Epithelial cell of prostate (primary cell): ENCODE measurements at regions not wholly inside any gene's neighbourhood (a gene's known extent, or its start where the extent isn't known, plus 50 kb on each side); places are given as distances from the start of the nearest gene placed in this dataset.

Source experiments
- DNase-seq: peaks from one replicate; pipeline ENCODE4 v3.0.0-alpha.2; 2011; ENCODE audit warnings: low read depth, low spot score
- H3K27ac ChIP-seq: fragments of 450-650 bp; 2 replicates; pipeline ENCODE4 v1.5.1; 2017; ENCODE audit warnings: mild to moderate bottlenecking

GRCh38 chr12:77179515-77179914, 114.1 kb upstream of the E2F7 start:
- DNase-seq, result no peak
- H3K27ac ChIP-seq, result no peak overlapping the region

GRCh38 chr12:77167801-77168200, 102.4 kb upstream of the E2F7 start:
- no peak for DNase-seq

DNA sequence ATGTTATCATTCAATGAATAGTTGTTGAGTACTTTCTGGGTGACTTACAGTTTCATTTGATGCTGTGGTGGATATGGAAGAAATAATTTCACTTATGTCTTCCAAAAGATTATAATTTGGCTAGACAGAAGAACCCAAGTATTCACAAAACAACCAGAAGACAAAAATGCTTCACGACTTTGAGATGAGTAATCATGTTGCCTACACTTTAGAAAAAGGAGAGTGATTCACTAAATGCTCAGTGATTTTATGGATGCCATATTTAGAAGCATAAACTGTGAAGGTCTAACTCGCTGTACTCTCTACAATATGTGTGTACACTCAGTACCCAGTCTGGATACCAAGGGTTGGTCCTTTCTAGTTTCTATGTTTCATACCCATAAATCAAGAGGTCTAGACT, 101.3 kb upstream of the E2F7 start:
- H3K27ac ChIP-seq, result no peak overlapping the region
- DNase-seq, result no peak

More at GRCh38 chr12:77167801-77168200, 102.4 kb upstream of the E2F7 start:
- no peak overlapping the region for H3K27ac ChIP-seq

- no peak for DNase-seq
- no peak overlapping the region for H3K27ac ChIP-seq
Observed at GRCh38 chr12:77163074-77164038, 98.0 kb upstream of the E2F7 start.

GRCh38 chr12:77161944-77162343, 96.6 kb upstream of the E2F7 start:
- DNase-seq, result no peak
- H3K27ac ChIP-seq, result no peak overlapping the region

- H3K27ac ChIP-seq, result no peak overlapping the region
- DNase-seq, result no peak
Observed at GRCh38 chr12:77160931-77161330, 95.6 kb upstream of the E2F7 start.

- no peak for DNase-seq
- no peak overlapping the region for H3K27ac ChIP-seq
Observed at GRCh38 chr12:77153706-77154105, 88.3 kb upstream of the E2F7 start.

- no peak for DNase-seq
Observed at GRCh38 chr12:77152623-77153193, 87.3 kb upstream of the E2F7 start.

GRCh38 chr12:77151030-77151429, 85.7 kb upstream of the E2F7 start:
- H3K27ac ChIP-seq, result peak overlapping the region; percentile 74
- DNase-seq, result peak; percentile 26

More at GRCh38 chr12:77152623-77153193, 87.3 kb upstream of the E2F7 start:
- H3K27ac ChIP-seq, result no peak overlapping the region

GRCh38 chr12:77133566-77133965, 68.2 kb upstream of the E2F7 start:
- DNase-seq, result no peak
- H3K27ac ChIP-seq, result no peak overlapping the region

DNA sequence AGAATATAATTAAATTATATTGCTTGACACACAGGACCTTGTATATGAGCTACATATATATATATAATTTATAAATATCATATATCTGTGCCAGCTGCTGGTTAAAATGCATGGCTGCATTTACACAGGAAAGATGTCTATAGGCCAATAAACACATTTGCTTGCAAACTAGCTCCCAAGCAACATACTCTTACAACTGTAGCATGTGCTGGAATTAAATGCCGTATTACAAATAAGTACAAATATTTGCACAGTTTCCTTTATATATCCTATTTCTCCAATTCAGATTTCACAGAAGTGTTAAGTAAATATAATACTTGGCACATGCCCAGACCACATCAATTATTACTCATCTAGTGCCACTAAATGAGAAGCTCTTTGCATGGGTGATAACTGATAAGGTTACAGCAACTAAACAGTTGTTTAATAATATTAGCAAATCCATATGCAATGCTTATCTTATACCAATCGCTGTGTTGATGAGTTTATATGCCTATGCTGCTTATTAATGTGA, 66.7 kb upstream of the E2F7 start:
- no peak for DNase-seq
- H3K27ac ChIP-seq, result no peak overlapping the region

DNA sequence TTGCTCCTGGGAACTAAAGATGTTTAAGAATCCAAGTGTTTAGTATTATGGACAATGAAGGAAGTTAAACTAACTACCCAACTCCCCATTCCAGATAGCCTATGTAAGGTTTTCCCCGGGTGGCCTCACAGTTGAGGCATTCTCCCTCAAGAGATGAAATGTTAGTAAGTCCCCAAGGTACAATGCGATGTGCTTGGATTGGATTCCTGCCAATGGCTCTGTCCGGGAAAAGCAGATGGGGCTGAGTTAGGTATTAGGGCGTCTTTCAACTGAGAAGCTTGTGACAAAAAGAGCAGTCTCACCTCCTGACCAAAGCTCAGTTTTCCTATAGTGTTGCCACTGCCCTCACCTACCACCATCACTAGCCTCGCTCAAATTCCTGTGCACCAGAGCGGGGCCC, 64.8 kb upstream of the E2F7 start:
- DNase-seq, result no peak
- H3K27ac ChIP-seq, result no peak overlapping the region

GRCh38 chr12:77124767-77125166, 59.4 kb upstream of the E2F7 start:
- no peak for DNase-seq
- H3K27ac ChIP-seq, result peak overlapping the region; percentile 48

DNA sequence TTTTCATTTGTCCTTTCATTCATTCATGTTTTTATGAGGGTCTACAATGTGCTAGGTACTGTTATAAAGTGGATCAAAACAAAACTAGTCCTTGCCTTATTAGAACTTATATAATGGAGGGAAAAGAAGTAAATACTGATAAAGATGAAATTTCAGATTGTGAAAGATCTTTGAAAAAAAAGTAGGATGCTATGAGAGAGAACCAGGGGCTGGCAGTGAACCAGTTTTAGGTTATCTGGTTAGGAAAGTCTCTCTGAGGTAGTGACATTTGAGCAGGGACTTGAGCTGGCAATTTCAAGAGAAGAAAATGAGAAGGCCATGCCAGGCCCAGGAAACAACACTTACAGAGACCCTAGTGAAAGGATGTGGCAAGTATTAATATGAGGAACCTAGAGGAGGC, 57.3 kb upstream of the E2F7 start:
- no peak for DNase-seq
- H3K27ac ChIP-seq, result peak overlapping the region; percentile 93

DNA sequence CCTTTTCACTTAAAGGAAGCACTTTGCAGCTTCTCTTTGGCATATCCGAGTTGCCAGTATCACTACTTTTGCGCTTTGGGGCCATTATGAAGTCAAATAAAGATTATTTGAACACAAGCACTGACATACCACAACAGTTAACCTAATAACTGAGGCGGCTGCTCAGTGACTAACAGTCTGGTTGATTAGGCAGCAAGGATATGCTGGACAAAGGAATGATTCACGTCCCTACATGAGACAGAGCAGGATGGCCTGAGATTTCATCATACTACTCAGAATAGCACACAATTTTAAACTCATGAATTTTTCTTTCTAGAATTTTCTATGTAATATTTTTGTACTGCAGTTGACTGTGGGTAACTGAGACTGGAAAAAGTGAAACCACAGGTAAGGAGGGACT, 56.9 kb upstream of the E2F7 start:
- DNase-seq, result peak; percentile 78

GRCh38 chr12:77120156-77121085, 55.1 kb upstream of the E2F7 start:
- peak; percentile 18 for DNase-seq
- peak overlapping the region; percentile 93 for H3K27ac ChIP-seq

More for the DNA sequence above, 56.9 kb upstream of the E2F7 start:
- H3K27ac ChIP-seq, result peak overlapping the region; percentile 93

DNA sequence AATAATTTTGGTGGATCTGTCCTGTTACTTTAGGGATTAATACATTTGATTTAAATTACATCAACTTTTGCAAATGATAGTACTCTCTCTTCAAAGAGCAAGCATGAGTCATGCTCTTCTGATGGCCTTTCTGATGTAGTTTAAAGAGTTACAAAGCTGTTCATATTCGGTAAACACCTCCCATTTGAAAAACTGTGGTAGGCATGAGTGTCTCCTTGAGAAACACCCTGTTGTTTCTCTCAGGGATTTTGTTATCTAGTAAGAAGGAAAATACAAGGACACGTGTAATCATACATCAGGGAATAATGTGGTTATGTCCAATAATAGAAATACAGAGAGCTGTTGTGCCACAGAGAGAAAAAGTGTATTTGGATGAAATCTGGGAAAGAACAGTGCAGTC, 53.3 kb upstream of the E2F7 start:
- H3K27ac ChIP-seq, result peak overlapping the region; percentile 93
- no peak for DNase-seq

DNA sequence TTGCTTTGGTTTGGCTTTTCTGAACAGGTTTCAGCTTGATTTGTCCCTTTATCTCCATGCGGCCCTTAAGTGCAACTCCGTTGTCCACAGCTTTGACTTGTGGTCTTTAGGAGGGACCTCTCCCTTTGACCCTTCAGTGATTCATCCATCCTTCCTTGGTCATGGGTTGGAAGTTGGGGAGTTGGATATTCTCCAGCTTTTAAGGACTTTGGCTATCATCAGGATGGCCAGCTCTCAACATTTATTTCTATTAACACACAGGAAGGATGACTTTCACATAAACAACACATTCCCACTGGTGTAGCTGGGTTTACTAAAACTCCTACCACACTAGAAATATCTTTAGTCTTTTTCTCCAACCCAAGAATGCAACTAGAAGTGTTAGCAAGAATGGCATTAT, 50.9 kb upstream of the E2F7 start:
- no peak for DNase-seq
- no peak overlapping the region for H3K27ac ChIP-seq

GRCh38 chr12:77115471-77115870, 50.1 kb upstream of the E2F7 start:
- DNase-seq, result no peak
- no peak overlapping the region for H3K27ac ChIP-seq
